ENCODE measurements at regions not wholly inside any gene's neighbourhood (a gene's known extent, or its start where the extent isn't known, plus 50 kb on each side); places are given as distances from the start of the nearest gene placed in this dataset.
"Not testable (repeated sequence)": the region's sequence is repeated elsewhere in the genome, so short reads cannot be mapped to it uniquely, and the experiment has no call there.

DNA sequence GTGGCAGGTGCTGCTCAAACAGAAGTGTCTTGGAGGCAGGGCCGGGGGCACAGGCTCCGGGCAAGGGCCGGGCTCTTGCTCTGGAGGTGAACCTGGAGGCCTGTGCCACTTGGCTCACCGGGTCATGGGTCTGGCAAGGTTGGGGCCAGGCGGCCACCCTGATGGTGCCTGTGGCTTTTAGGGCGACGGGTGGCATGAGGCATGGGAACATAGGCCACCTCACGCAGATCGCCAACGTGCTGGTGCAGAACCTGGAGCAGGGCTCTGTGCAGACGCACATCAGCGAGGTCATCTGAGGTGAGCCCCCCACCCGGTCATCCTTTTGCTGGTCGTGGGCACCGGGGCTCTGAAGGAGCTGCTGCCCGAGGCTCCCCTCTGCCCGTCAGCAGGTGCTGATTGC lies 202.7 kb downstream of the LIPI start:
- TF ChIP-seq, protein P1, sequence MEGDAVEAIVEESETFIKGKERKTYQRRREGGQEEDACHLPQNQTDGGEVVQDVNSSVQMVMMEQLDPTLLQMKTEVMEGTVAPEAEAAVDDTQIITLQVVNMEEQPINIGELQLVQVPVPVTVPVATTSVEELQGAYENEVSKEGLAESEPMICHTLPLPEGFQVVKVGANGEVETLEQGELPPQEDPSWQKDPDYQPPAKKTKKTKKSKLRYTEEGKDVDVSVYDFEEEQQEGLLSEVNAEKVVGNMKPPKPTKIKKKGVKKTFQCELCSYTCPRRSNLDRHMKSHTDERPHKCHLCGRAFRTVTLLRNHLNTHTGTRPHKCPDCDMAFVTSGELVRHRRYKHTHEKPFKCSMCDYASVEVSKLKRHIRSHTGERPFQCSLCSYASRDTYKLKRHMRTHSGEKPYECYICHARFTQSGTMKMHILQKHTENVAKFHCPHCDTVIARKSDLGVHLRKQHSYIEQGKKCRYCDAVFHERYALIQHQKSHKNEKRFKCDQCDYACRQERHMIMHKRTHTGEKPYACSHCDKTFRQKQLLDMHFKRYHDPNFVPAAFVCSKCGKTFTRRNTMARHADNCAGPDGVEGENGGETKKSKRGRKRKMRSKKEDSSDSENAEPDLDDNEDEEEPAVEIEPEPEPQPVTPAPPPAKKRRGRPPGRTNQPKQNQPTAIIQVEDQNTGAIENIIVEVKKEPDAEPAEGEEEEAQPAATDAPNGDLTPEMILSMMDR (IDR thresholded peaks at IDR 0.05) = not testable (repeated sequence)
- not testable (repeated sequence) for TF ChIP-seq POLR2A (IDR thresholded peaks at IDR 0.05)
